ENCODE measurements at regions not wholly inside any gene's neighbourhood (a gene's known extent, or its start where the extent isn't known, plus 50 kb on each side); places are given as distances from the start of the nearest gene placed in this dataset.

- no peak for TF ChIP-seq CTCF (IDR thresholded peaks at IDR 0.05; ENCODE audit: low read depth, low read length)
- no peak for DNase-seq
- H3K9me3 ChIP-seq, result no peaks in the 10 kb centered on the region
- no peaks in the 10 kb centered on the region; the same call in 1 of the 2 replicates for H3K27me3 ChIP-seq
- no peaks in the 10 kb centered on the region for H3K36me3 ChIP-seq
- no peaks in the 10 kb centered on the region for H3K4me1 ChIP-seq
- H3K4me3 ChIP-seq (ENCODE audit: low read depth, low read length), result no peak overlapping the region
Observed at GRCh38 chr11:70000228-70000627, 77.9 kb upstream of the ANO1 start.

GRCh38 chr11:70001246-70001645 is 76.9 kb upstream of the ANO1 start:
- Histone ChIP-seq H3K4me1 (no peaks in the 10 kb centered on the region), H3K9me3 (no peaks in the 10 kb centered on the region), H3K27me3 (no peaks in the 10 kb centered on the region; the same call in 1 of the 2 replicates), H3K4me3 (ENCODE audit: low read depth, low read length) (no peak overlapping the region), H3K36me3 (no peaks in the 10 kb centered on the region)
- DNase-seq, result no peak
- no peak for TF ChIP-seq CTCF (IDR thresholded peaks at IDR 0.05; ENCODE audit: low read depth, low read length)

GRCh38 chr11:70002433-70002832 is 75.7 kb upstream of the ANO1 start:
- Histone ChIP-seq H3K9me3 (no peaks in the 10 kb centered on the region), H3K4me3 (ENCODE audit: low read depth, low read length) (no peak overlapping the region)
- TF ChIP-seq CTCF (IDR thresholded peaks at IDR 0.05; ENCODE audit: low read depth, low read length), result no peak

GRCh38 chr11:70005107-70005818 is 72.9 kb upstream of the ANO1 start:
- Histone ChIP-seq H3K9me3 (no peaks in the 10 kb centered on the region), H3K4me1 (no peaks in the 10 kb centered on the region), H3K4me3 (ENCODE audit: low read depth, low read length) (no peak overlapping the region), H3K27me3 (no peaks in the 10 kb centered on the region; the same call in 1 of the 2 replicates), H3K36me3 (no peaks in the 10 kb centered on the region)
- DNase-seq, result no peak
- TF ChIP-seq CTCF (IDR thresholded peaks at IDR 0.05; ENCODE audit: low read depth, low read length), result no peak

More at GRCh38 chr11:70002433-70002832, 75.7 kb upstream of the ANO1 start:
- Histone ChIP-seq H3K36me3 (no peaks in the 10 kb centered on the region), H3K4me1 (no peaks in the 10 kb centered on the region), H3K27me3 (no peaks in the 10 kb centered on the region; the same call in 1 of the 2 replicates)
- no peak for DNase-seq

- DNase-seq, result no peak
- Histone ChIP-seq H3K4me1 (no peaks in the 10 kb centered on the region), H3K9me3 (no peaks in the 10 kb centered on the region), H3K4me3 (ENCODE audit: low read depth, low read length) (no peak overlapping the region), H3K36me3 (no peaks in the 10 kb centered on the region), H3K27me3 (no peaks in the 10 kb centered on the region; the same call in 1 of the 2 replicates)
- TF ChIP-seq CTCF (IDR thresholded peaks at IDR 0.05; ENCODE audit: low read depth, low read length), result no peak
Observed at GRCh38 chr11:70007796-70008195, 70.3 kb upstream of the ANO1 start.

- Histone ChIP-seq H3K4me3 (ENCODE audit: low read depth, low read length) (no peak overlapping the region), H3K4me1 (no peaks in the 10 kb centered on the region), H3K36me3 (no peaks in the 10 kb centered on the region), H3K27me3 (no peaks in the 10 kb centered on the region; the same call in 1 of the 2 replicates), H3K9me3 (no peaks in the 10 kb centered on the region)
- TF ChIP-seq CTCF (IDR thresholded peaks at IDR 0.05; ENCODE audit: low read depth, low read length), result no peak
- no peak for DNase-seq
Observed at GRCh38 chr11:70010774-70011173, 67.3 kb upstream of the ANO1 start.
